Sigmoid colon (tissue), 6 donors: ENCODE measurements at regions not wholly inside any gene's neighbourhood (a gene's known extent, or its start where the extent isn't known, plus 50 kb on each side); places are given as distances from the start of the nearest gene placed in this dataset.
"Not testable (repeated sequence)": the region's sequence is repeated elsewhere in the genome, so short reads cannot be mapped to it uniquely, and the experiment has no call there.

Experiments
- DNase-seq: peaks from one replicate; pipeline ENCODE4 v3.0.0-alpha.2; 2019
- H3K27ac ChIP-seq, 4 donors: fragments of 200-600 bp; sonication (generic); one replicate each; pipeline ENCODE4 v1.5.1; 2016 to 2019; ENCODE audit warnings: mild to moderate bottlenecking in 1 of 4
- H3K27me3 ChIP-seq, 3 donors: fragments of 200-600 bp; sonication (generic); one replicate each; pipeline ENCODE4 v1.5.1; 2019; ENCODE audit warnings: mild to moderate bottlenecking in 1 of 3
- H3K36me3 ChIP-seq, 4 donors: fragments of 200-600 bp; sonication (generic); one replicate each; pipeline ENCODE4 v1.5.1; 2016 to 2019
- H3K4me1 ChIP-seq, 4 donors: fragments of 200-600 bp; sonication (generic); one replicate each; pipeline ENCODE4 v1.5.1; 2017 to 2019
- H3K4me3 ChIP-seq, 4 donors: fragments of 200-600 bp; sonication (generic); one replicate each; pipeline ENCODE4 v1.5.1; 2017 to 2019; ENCODE audit warnings: mild to moderate bottlenecking in 2 of 4, moderate library complexity in 1 of 4
- H3K9me3 ChIP-seq, 4 donors: fragments of 200-600 bp in 3 of 4; sonication (generic) in 3 of 4; one replicate each; pipeline versions ENCODE4 v1.5.1 to v1.6.1; 2013 to 2019
- EP300 ChIP-seq, 4 donors: sonication (generic); formaldehyde crosslinking; IDR thresholded peaks; one replicate each; pipeline ENCODE4 v1.6.1; 2017; ENCODE audit warnings: antibody characterized with exemption in 4 of 4
- POLR2A ChIP-seq, 2 donors: fragments of 450-650 bp; IDR thresholded peaks; one replicate each; pipeline ENCODE4 v1.6.1; 2016; ENCODE audit warnings: antibody characterized with exemption in 2 of 2, mild to moderate bottlenecking in 2 of 2, moderate library complexity in 2 of 2
- POLR2AphosphoS5 ChIP-seq, 4 donors: sonication (generic); formaldehyde crosslinking; IDR thresholded peaks; one replicate each; pipeline ENCODE4 v1.6.1; 2017; ENCODE audit warnings: antibody characterized with exemption in 4 of 4
- WGBS, 2 donors: extraction: QIAGEN DNeasy Blood & Tissue Kit; methylation state at CpG; one replicate each; pipeline ENCODE4 v1.1.7; 2013; 5-methylcytosine and 5-hydroxymethylcytosine counted together
- intact Hi-C: fragments of 100-400 bp; cut with DNase I; formaldehyde crosslinking; loops from one replicate; pipeline ENCODE4 v1.15.1; 2023
- TF ChIP-seq, protein P1 (sequence below), 4 experiments: fragments of 450-650 bp in 3 of 4; fragments of 200-600 bp in 1 of 4; IDR thresholded peaks; one replicate each; pipeline ENCODE4 v1.5.1; 2016 to 2019; ENCODE audit warnings: antibody characterized with exemption in 4 of 4, mild to moderate bottlenecking in 3 of 4, moderate library complexity in 2 of 4
- donor health status: healthy with polysubstance abuse.
- donor health status: healthy.

DNA sequence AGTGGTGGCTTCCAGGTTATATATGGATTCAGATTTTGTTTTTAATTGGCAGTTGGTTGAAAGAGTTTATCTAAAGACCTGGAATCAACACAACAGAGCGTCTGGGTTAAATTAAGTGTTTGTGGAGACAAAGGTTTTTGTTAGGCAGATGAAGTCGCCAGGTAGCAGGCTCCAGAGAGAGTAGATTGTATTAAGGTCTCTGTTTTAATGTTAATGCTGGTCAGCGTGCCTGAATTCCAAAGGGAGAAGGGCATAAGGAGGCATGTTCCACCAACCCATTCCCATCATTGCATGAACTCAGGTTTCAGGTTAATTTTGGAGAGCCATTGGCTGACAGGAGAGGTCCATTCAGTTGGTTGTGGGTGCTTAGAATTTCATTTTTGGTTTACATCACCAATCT, 744.1 kb upstream of the GJE1 start:
- Histone ChIP-seq H3K4me3 (no peak overlapping the region), H3K27ac (no peak overlapping the region), H3K27me3 (no peaks in the 10 kb centered on the region), H3K4me1 (peaks cover 0 to 6% (median 0%) of the 10 kb centered on the region in 4 donors), H3K36me3 (no peaks in the 10 kb centered on the region), H3K9me3 (no peaks in the 10 kb centered on the region)
- WGBS, 2 donors: 80 to 85% methylated on average over 3 of the region's 3 CpGs
- no peak for DNase-seq
- intact Hi-C loops: no loop called here
- TF ChIP-seq EP300 (IDR thresholded peaks at IDR 0.05): no peak
- TF ChIP-seq POLR2AphosphoS5 (IDR thresholded peaks at IDR 0.05): no peak
- TF ChIP-seq POLR2A (IDR thresholded peaks at IDR 0.05): no peak
- TF ChIP-seq, protein P1, sequence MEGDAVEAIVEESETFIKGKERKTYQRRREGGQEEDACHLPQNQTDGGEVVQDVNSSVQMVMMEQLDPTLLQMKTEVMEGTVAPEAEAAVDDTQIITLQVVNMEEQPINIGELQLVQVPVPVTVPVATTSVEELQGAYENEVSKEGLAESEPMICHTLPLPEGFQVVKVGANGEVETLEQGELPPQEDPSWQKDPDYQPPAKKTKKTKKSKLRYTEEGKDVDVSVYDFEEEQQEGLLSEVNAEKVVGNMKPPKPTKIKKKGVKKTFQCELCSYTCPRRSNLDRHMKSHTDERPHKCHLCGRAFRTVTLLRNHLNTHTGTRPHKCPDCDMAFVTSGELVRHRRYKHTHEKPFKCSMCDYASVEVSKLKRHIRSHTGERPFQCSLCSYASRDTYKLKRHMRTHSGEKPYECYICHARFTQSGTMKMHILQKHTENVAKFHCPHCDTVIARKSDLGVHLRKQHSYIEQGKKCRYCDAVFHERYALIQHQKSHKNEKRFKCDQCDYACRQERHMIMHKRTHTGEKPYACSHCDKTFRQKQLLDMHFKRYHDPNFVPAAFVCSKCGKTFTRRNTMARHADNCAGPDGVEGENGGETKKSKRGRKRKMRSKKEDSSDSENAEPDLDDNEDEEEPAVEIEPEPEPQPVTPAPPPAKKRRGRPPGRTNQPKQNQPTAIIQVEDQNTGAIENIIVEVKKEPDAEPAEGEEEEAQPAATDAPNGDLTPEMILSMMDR (IDR thresholded peaks at IDR 0.05): no peak

DNA sequence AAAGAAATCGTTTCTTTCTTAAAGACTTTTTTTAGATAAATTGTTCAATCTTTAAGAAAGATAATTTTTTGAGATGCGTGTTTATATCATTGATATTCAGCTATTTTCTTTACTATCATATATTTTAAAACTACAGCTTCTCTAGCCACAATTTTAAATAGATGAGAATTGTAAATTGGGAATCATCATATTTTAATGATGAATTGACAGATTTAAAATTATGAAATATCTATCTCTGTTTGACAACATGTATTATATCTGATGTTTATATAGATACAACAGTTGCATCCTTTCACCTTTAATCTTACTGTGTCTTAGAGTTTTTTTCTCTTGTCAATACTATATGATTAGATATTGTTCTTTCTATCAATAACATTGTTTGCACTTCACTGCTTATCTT, 762.3 kb upstream of the GJE1 start:
- intact Hi-C loops: no loop called here
- no peaks in the 10 kb centered on the region for H3K27me3 ChIP-seq
- WGBS, 2 donors: 89 to 93% methylated on average over 2 of the region's 2 CpGs
- DNase-seq: no peak
- no peaks in the 10 kb centered on the region for H3K4me1 ChIP-seq
- H3K27ac ChIP-seq: no peak overlapping the region
- TF ChIP-seq, protein P1 (IDR thresholded peaks at IDR 0.05): no peak
- TF ChIP-seq POLR2A (IDR thresholded peaks at IDR 0.05) (no peak), POLR2AphosphoS5 (IDR thresholded peaks at IDR 0.05) (no peak), EP300 (IDR thresholded peaks at IDR 0.05) (no peak)
- no peaks in the 10 kb centered on the region for H3K9me3 ChIP-seq
- no peak overlapping the region for H3K4me3 ChIP-seq
- H3K36me3 ChIP-seq: no peaks in the 10 kb centered on the region

GRCh38 chr6:141366796-141367195, 765.9 kb upstream of the GJE1 start:
- intact Hi-C loops, H3K9me3 ChIP-seq, DNase-seq, H3K27ac ChIP-seq, H3K4me1 ChIP-seq, H3K36me3 ChIP-seq, H3K4me3 ChIP-seq, H3K27me3 ChIP-seq: not testable (repeated sequence)
- 69 to 79% methylated on average over 1 of the region's 1 CpG for WGBS, 2 donors

- Histone ChIP-seq H3K27me3 (no peaks in the 10 kb centered on the region), H3K27ac (no peak overlapping the region), H3K9me3 (no peaks in the 10 kb centered on the region), H3K36me3 (no peaks in the 10 kb centered on the region), H3K4me3 (no peak overlapping the region), H3K4me1 (no peaks in the 10 kb centered on the region)
- TF ChIP-seq, protein P1 (IDR thresholded peaks at IDR 0.05): no peak
- no peak for TF ChIP-seq POLR2A (IDR thresholded peaks at IDR 0.05)
- 92 to 93% methylated on average over 3 of the region's 3 CpGs for WGBS, 2 donors
- DNase-seq: no peak
- intact Hi-C loops: no loop called here
Observed at GRCh38 chr6:141364694-141365093, 768.0 kb upstream of the GJE1 start.

DNA sequence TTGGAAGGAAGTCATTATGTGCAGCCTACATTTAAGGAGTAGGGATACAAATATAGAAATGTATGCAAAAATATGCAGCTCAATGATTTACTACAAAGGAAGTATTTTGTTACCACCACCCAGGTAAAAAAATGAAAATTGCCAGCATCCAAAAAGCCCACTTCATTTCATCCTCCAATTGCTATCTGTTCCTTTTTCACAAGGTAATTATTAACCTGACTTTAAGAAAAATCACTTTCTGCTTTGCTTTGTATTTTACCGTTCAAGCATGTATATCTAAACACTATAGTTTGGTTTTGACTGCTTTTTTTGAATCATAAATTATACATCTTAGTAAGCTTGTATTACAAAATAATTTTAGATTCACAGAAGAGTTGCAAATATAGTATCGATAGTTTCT, 768.5 kb upstream of the GJE1 start:
- TF ChIP-seq POLR2AphosphoS5 (IDR thresholded peaks at IDR 0.05) (no peak), POLR2A (IDR thresholded peaks at IDR 0.05) (no peak), EP300 (IDR thresholded peaks at IDR 0.05) (no peak)
- TF ChIP-seq, protein P1 (IDR thresholded peaks at IDR 0.05): no peak
- intact Hi-C loops: no loop called here
- 83 to 87% methylated on average over 2 of the region's 2 CpGs for WGBS, 2 donors
- H3K4me1 ChIP-seq: no peaks in the 10 kb centered on the region
- no peaks in the 10 kb centered on the region for H3K9me3 ChIP-seq
- no peaks in the 10 kb centered on the region for H3K27me3 ChIP-seq
- DNase-seq: no peak
- H3K4me3 ChIP-seq: no peak overlapping the region
- H3K36me3 ChIP-seq: no peaks in the 10 kb centered on the region
- no peak overlapping the region for H3K27ac ChIP-seq
